NCI-H146 treated with DMSO at 0.1 percent for 48 hours (cell line): ENCODE measurements at regions not wholly inside any gene's neighbourhood (a gene's known extent, or its start where the extent isn't known, plus 50 kb on each side); places are given as distances from the start of the nearest gene placed in this dataset.
"Not testable (repeated sequence)": the region's sequence is repeated elsewhere in the genome, so short reads cannot be mapped to it uniquely, and the experiment has no call there.

Experiments used
- DNase-seq: peaks from one replicate; lab custom pipeline; 2025; ENCODE audit not compliant: unreplicated experiment; lab: John Stamatoyannopoulos, UW

DNA sequence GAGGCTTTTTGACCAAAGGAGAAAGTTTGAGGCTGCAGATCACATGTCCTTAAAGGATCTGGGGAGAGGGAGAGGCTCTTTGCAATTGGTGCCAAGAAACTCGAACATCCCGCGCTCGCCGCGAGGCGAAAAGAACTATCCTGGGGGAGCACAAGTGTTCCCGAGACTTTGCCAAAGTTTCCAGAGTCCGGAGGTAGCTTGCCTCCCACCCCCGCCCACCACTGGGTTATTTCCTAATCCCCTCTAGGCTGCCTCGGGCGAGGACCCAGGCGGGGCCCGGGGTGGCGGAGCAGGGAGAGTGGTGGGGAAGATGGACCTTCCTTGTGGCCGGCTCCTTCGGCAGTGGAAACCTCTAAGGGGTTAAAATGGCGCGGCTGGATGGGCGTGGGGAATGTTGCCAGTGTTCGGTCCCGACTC lies 114.5 kb downstream of the KCNRG start:
- DNase-seq: no peak

DNA sequence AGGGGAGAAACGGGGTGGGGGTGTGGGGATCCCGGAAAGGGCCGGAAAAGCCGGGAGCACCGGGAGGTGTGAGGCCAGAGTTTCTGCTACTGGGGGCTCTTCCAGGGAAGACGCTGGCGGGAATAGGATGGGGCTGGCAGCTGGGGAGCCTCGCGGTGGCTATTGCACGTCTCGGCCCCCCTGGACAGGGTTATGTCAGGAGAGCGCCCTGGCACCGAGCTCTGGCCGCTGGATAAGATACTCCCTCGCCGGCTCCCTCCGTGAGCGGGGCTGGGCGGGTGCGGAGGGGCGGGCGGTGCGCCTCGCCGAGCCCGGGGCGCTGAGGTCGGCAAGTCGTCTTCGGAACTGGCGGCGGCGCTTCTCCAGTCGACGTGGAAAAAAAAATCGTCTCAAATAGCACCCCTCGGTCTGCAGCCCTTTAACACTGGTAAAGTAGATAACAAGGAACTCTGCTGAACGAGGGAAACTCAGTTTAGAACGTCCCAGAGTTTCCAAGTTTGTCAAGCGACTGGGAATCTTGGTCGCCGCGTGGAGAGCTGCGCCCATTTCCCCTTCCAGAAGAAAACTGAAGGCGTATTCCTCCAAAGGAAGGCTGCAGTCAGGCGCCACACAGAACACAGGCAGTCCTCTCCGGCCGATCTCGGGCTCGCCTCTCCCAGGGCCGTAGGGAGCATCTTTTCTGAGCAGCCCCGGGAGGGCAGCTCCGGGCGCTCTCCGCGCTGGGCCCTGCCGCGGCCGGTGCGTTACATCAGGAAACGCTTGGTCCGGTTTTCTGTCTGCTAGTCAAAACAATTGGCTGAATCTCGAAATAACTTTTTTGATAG lies 115.1 kb downstream of the KCNRG start:
- DNase-seq: no peak

DNA sequence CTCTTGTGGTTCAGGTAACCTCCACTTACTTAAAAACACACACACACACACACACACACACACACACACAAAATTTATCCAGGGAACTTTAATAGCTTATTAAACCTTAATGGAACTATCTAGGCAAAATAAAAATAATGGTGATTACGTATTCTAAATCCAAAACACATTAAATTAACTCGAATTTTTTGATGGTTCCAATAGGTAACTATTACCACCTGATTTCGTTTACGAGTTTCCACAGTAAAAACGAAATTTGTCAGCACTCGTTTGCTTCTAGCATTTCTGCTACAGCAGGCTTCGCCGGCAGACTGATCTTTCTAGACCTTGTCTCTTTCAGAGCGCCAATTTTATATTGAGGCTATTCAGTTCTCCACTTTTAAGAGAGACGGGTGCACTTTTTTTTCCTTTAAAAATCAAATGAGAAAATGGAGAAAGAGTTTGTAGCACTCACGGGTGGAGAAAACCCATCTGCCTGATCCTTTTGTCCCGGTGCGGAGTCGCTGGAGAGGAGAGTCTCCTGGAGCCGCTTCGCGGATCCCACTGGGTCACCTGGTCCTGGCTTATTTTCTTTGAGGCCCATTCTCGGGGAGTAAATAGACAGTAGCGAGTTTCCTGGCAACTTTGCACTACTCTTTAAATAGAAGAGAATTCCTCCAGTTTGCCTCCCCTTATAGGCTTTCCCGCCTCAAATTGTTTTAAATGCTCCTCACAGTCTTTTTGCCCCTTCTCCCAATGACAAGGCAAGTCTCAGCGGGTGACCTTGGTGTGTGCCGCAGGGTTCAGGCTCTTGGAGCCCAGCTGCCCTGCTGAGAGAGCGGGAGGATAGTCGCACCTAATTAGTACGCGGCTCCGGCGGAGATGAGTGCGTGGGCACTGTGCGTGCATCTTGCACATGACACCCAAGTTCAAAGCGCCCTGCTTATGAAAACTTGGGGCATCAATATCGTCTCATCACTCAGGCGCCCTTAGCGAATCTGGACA lies 117.0 kb downstream of the KCNRG start:
- no peak for DNase-seq

- DNase-seq: no peak
Measured at GRCh38 chr13:50132904-50133357, 117.7 kb downstream of the KCNRG start.

GRCh38 chr13:50133358-50133953 lies 118.2 kb downstream of the KCNRG start:
- no peak for DNase-seq

DNA sequence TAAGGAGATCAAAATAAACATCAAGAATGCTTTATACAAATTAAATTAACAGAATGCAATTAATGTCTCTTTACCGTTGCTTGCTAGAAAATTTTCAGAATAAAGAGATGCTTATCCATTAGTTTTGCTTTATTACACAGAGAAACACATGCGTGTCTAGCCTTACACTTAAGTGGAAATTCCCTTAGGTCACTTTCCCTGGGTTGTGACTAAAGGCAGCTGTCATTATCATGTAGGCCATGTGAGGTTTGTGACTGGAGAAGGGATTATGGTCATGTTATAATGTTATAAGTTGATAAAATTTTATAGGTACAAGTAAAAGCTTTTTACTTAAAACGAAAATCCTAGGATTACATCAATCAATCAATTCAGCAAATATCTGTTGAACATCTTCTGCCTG lies 121.0 kb downstream of the KCNRG start:
- no peak for DNase-seq

- DNase-seq: no peak
Measured at GRCh38 chr13:50136678-50137077, 121.4 kb downstream of the KCNRG start.

- DNase-seq: not testable (repeated sequence)
Measured at GRCh38 chr13:50139435-50139934, 124.2 kb downstream of the KCNRG start.

DNA sequence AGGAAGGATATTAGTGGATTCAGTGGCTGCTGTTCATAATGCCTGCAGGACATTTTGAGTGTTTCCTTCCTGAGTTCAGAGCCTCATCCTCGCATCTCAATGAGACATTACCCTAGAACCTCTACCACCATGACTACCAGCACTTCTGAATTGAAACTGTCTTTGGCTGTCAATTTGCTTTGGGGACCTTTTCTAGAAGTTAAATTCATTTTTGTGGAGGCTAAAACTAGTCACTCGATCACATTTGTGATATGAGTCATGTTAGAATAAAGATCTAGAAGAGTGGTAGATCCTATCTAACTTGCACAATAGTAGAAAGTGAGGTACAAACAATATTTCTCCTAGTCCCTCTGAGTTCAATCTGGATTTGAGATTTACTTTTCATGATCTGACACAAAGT lies 124.9 kb downstream of the KCNRG start:
- no peak for DNase-seq

- no peak for DNase-seq
Measured at GRCh38 chr13:50140581-50141374, 125.5 kb downstream of the KCNRG start.

DNA sequence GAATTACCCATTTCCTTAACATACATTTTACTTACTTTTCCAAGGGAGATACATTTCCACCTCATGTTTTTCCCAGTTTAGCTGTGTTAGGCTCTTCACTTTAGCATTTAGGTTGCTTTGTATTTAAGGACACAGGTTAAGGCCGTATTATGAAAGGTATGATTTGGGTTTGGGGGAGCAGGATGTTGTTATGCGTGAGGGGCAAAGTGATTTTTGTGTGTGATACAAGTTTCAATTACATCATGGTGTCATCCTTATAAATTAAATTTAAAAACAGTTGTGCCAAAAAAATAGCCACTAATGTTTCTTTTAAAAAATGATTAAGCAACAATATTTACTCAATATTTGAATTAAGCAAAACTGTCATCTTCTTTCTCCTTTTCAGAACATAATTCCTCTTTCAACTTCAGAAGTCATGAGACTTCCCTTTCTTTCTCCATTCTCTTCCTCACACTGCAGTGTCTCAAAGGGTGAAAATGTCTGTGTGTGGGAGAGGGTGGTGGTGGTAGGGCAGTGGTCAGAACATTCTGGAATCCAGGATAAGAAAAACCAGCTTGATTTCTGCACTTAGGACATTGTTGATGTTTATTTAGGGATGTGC lies 126.2 kb downstream of the KCNRG start:
- no peak for DNase-seq

- DNase-seq: no peak
Measured at GRCh38 chr13:50144246-50145160, 129.3 kb downstream of the KCNRG start.

GRCh38 chr13:50149214-50149613 lies 134.0 kb downstream of the KCNRG start:
- DNase-seq: no peak

DNA sequence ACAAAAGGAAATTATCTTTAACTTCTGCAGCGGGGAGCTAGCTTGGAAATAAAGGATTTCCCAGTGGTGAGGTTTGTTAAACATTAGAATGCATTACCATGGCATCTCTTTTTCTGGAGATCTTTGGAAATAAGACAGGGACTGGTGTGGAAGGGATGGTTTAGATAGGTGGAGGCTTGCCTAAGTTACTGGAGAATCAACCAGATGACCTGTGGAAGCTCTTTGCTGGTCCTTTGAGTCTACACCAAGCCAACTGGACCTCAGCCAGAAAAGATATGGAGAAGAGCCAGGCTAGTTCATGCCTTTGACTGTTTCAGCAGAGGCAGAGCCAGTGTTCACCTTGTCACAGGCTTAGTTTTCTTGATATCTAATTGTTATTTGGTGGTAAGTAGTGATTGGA lies 134.7 kb downstream of the KCNRG start:
- no peak for DNase-seq

DNA sequence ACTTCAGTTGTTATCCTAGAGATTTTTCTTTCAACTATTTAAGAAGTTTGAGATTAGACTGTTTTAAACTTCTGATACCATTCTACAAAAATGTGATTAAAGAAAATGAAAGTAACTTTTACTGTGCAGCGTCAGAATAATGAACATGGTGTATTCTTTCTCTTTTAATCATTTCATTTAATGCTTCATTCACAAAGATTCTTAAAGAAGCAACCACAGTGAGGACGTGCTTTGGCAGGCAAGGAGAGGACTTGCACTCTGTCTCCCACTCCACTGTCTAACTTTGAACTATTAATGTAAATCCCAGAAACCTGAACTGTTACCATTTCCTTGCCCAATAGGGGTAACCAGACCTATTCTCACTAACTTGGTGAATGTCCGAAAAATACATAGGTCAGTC lies 137.0 kb downstream of the KCNRG start:
- DNase-seq: no peak

DNA sequence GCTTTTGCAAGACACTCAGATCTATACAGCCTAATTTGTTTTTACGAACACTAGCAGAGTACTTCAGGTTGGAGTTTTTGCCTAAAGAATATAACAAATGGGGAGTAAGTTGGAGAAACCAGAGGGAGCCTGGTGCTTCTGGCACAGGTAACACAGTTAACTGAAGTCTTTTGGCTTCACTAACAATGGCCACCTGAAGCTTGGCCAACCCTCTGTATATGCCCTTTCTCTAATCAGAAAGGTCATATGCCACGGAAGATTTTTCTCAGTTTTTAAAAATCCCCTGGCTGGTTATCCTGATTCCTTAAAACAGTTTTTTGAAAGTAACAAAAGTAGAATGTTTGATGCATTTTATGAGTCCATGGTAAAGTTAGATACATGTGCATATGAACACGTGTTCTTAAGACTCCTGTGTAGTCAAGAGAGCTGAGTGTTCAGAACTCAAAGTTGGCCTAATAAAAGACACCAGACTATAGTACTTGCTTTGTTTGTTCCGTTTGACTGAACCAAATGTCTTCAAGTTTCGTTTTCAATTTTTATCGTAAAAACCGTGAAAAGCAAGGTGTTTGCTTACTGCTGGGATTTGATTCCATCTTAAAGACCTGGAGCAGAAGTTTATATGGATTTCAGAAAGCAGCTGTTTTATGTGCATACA lies 137.5 kb downstream of the KCNRG start:
- DNase-seq: no peak

GRCh38 chr13:50153401-50153800 lies 138.2 kb downstream of the KCNRG start:
- no peak for DNase-seq

DNA sequence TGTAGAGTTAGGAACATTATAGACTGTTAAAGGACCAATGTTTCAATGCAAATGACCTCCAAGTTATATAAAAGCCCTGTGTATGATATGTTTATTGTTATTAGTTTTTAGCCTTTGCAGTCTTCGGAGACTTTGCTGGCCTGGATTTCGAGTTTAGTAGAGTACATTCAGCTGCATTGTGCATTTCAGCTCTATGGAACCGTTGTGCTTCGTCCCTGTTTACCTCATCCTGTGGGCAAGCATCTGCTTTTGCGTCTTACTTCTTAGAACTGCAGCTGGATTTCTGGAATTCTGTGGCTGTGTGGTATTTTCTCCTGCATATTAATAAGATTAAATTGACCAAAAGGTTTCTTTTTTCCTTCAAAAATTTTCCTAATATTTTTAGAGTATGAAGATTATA lies 138.6 kb downstream of the KCNRG start:
- no peak for DNase-seq
